CD4-positive, alpha-beta memory T cell (primary cell): ENCODE measurements at regions not wholly inside any gene's neighbourhood (a gene's known extent, or its start where the extent isn't known, plus 50 kb on each side); places are given as distances from the start of the nearest gene placed in this dataset.

ENCODE experiments used
- CTCF ChIA-PET: fragments of 350-600 bp; sonication (Branson Sonifier 250); formaldehyde crosslinking; loops from one replicate; lab custom pipeline; 2021; ENCODE audit warnings: inconsistent platforms; ENCODE audit not compliant: partially characterized antibody; lab: Charles Lee
- POLR2A ChIA-PET: fragments of 350-600 bp; sonication (Branson Sonifier 250); formaldehyde crosslinking; loops from one replicate; lab custom pipeline; 2021; ENCODE audit not compliant: partially characterized antibody; lab: Charles Lee
- DNase-seq, 5 donors: peaks; one replicate each; pipeline versions ENCODE4 v3.0.0 to v3.0.0-alpha.2; 2020 to 2022; ENCODE audit warnings: mixed read lengths in 1 of 5
- H3K27ac ChIP-seq: one replicate; pipeline ENCODE4 v1.7.0; 2013; ENCODE audit warnings: low read depth, low read length
- H3K27me3 ChIP-seq: 2 replicates; pipeline ENCODE4 v1.7.0; 2013; ENCODE audit warnings: mild to moderate bottlenecking, low read length, moderate library complexity; ENCODE audit not compliant: insufficient read depth
- H3K36me3 ChIP-seq: 2 replicates; pipeline ENCODE4 v1.7.0; 2013; ENCODE audit warnings: mild to moderate bottlenecking, low read length, moderate library complexity; ENCODE audit not compliant: insufficient read depth
- H3K4me1 ChIP-seq: 2 replicates; pipeline ENCODE4 v1.7.0; 2013; ENCODE audit warnings: mild to moderate bottlenecking, low read length, moderate library complexity; ENCODE audit not compliant: insufficient read depth
- H3K4me3 ChIP-seq, 2 donors: one replicate each; pipeline ENCODE4 v1.7.0; 2013; ENCODE audit warnings: low read length in 2 of 2, mild to moderate bottlenecking in 1 of 2
- H3K9me3 ChIP-seq, 2 donors: one replicate each; pipeline ENCODE4 v1.7.0; 2013; ENCODE audit warnings: low read length in 2 of 2, control low read depth in 1 of 2; ENCODE audit not compliant: control insufficient read depth in 1 of 2
- H3K27ac Mint-ChIP-seq, 7 donors: one replicate each; pipeline ENCODE4 v1.8.0; 2020 to 2021; ENCODE audit warnings: mixed read lengths in 7 of 7, mild to moderate bottlenecking in 6 of 7, inconsistent platforms in 3 of 7, moderate library complexity in 3 of 7
- H3K27me3 Mint-ChIP-seq, 2 donors: one replicate each; pipeline ENCODE4 v1.8.0; 2020 to 2021; ENCODE audit warnings: mixed read lengths in 2 of 2
- H3K36me3 Mint-ChIP-seq, 2 donors: one replicate each; pipeline ENCODE4 v1.8.0; 2020 to 2021; ENCODE audit warnings: mixed read lengths in 2 of 2, inconsistent platforms in 1 of 2, mild to moderate bottlenecking in 1 of 2
- H3K4me1 Mint-ChIP-seq, 4 donors: one replicate each; pipeline ENCODE4 v1.8.0; 2020 to 2021; ENCODE audit warnings: mixed read lengths in 4 of 4, mild to moderate bottlenecking in 1 of 4
- H3K4me3 Mint-ChIP-seq, 8 donors: one replicate each; pipeline ENCODE4 v1.8.0; 2020 to 2021; ENCODE audit warnings: mixed read lengths in 8 of 8, mild to moderate bottlenecking in 7 of 8, moderate library complexity in 6 of 8, inconsistent platforms in 3 of 8
- H3K9me3 Mint-ChIP-seq, 8 donors: one replicate each; pipeline ENCODE4 v1.8.0; 2020 to 2021; ENCODE audit warnings: mixed read lengths in 8 of 8, mild to moderate bottlenecking in 5 of 8, inconsistent platforms in 3 of 8, moderate library complexity in 1 of 8
- intact Hi-C: fragments of 100-400 bp; cut with micrococcal nuclease; formaldehyde crosslinking; loops from one replicate; pipeline ENCODE4 v1.15.1; 2023

DNA sequence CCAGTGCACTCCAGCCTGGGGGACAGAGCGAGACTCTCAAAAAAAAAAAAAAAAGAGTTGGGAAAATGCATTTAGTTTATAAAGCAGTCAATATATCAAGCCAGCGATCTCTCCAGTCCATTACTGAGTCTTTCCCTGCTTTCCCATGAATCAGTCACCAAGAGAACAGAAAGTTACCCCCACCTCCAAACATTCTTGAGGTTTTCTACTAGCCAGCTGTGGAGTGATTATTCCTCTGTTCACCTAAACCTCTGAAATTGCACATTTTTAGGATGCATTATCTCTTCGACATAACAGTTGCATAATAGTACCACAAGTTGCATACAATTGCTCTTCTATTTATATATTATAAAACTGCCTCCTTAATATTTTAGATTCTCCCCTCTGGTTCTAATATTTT is 134.8 kb upstream of the DIO3 start:
- no peak overlapping the region for H3K4me3 Mint-ChIP-seq
- no peaks in the 10 kb centered on the region for H3K4me1 Mint-ChIP-seq
- CTCF ChIA-PET, result no interaction called here

DNA sequence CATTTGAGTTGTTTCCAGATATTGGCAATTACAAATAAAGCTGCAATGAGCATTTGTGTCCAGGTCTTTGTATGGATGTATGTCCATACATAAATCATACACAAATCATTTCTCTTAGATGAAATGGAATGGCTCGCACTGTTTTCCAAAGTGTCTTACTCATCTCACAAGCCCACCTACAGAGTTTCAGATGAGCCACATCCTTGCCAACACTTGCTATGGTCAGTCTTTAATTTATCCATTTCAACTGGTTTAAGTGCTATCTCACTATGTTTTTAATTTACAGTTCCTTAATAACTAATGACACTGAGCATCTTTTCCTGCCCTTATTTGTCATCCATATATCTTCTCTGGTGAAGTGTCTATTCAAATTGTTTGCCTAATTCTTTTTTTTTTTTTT is 132.9 kb upstream of the DIO3 start:
- H3K9me3 Mint-ChIP-seq, result peaks cover 5 to 35% (median 17%) of the 10 kb centered on the region in 8 donors
- H3K27me3 Mint-ChIP-seq, result peaks cover 38 to 40% of the 10 kb centered on the region in 2 donors

More for the DNA sequence above, 134.8 kb upstream of the DIO3 start:
- Mint-ChIP-seq H3K36me3 (no peaks in the 10 kb centered on the region), H3K27me3 (peaks cover 24 to 34% of the 10 kb centered on the region in 2 donors), H3K9me3 (peaks cover 5 to 35% (median 17%) of the 10 kb centered on the region in 8 donors), H3K27ac (no peak overlapping the region)
- POLR2A ChIA-PET, result no interaction called here
- no peaks in the 10 kb centered on the region for H3K9me3 ChIP-seq
- H3K4me3 ChIP-seq, result no peak overlapping the region
- no peak overlapping the region for H3K27ac ChIP-seq
- intact Hi-C loops, result no loop called here
- no peaks in the 10 kb centered on the region for H3K4me1 ChIP-seq
- H3K27me3 ChIP-seq, result no peaks in the 10 kb centered on the region
- H3K36me3 ChIP-seq, result no peaks in the 10 kb centered on the region
- DNase-seq, result no peak

DNA sequence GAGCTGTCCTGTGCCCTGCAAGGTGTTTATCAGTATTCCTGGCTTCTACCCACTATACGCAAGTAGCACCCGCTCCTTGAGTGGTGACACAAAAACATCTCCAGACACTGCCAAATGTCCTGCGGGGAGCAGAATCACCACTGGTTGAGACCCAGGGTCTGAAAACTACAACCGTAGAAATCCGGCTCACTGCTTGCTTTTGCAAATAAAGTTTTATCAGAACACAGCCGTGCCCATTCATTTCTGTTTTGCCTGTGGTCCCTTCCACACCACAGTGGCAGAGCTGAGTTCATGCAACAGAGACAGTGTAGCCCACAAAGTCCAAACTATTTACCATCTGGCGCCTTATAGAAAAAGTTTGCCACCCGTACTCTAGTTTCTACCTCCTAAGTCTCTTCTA is 125.7 kb upstream of the DIO3 start:
- Histone ChIP-seq H3K4me3 (no peak overlapping the region), H3K9me3 (no peaks in the 10 kb centered on the region), H3K36me3 (no peaks in the 10 kb centered on the region), H3K27ac (no peak overlapping the region), H3K27me3 (peaks cover 3% of the 10 kb centered on the region), H3K4me1 (no peaks in the 10 kb centered on the region)
- intact Hi-C loops, result no loop called here
- no peak overlapping the region for H3K27ac Mint-ChIP-seq
- H3K27me3 Mint-ChIP-seq, result peaks cover 29 to 43% of the 10 kb centered on the region in 2 donors
- peaks cover 0 to 2% (median 0%) of the 10 kb centered on the region in 8 donors for H3K9me3 Mint-ChIP-seq
- H3K36me3 Mint-ChIP-seq, result no peaks in the 10 kb centered on the region
- CTCF ChIA-PET, result no interaction called here
- POLR2A ChIA-PET, result no interaction called here
- no peak for DNase-seq
- no peaks in the 10 kb centered on the region for H3K4me1 Mint-ChIP-seq
- no peak overlapping the region for H3K4me3 Mint-ChIP-seq

More for the DNA sequence above, 132.9 kb upstream of the DIO3 start:
- no peaks in the 10 kb centered on the region for H3K36me3 ChIP-seq
- ChIA-PET POLR2A (no interaction called here), CTCF (no interaction called here)
- intact Hi-C loops, result no loop called here
- DNase-seq, result no peak
- no peaks in the 10 kb centered on the region for H3K27me3 ChIP-seq
- no peak overlapping the region for H3K27ac Mint-ChIP-seq
- no peak overlapping the region for H3K4me3 Mint-ChIP-seq
- no peaks in the 10 kb centered on the region for H3K4me1 ChIP-seq
- no peaks in the 10 kb centered on the region for H3K36me3 Mint-ChIP-seq
- H3K9me3 ChIP-seq, result no peaks in the 10 kb centered on the region
- H3K27ac ChIP-seq, result no peak overlapping the region
- no peaks in the 10 kb centered on the region for H3K4me1 Mint-ChIP-seq
- H3K4me3 ChIP-seq, result no peak overlapping the region

DNA sequence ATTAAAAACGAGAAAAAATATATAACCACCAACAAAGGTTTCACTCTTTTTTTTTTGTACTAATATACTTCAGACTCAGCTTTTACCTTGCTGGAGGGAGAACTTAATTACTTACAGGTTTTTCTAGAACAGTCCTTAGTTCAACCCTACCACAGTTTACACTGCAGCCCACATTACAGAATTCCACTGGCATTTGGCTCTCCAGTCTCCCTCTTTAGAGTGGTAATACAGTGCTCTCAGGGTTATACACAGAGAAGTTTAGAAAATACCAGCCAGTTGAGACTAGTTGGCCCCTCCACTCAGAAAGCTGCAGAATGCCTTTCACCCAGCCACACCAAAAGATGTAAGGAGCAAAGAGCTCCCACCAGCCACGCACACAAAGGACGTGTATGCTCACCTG is 122.3 kb upstream of the DIO3 start:
- Histone ChIP-seq H3K4me3 (no peak overlapping the region), H3K4me1 (peaks cover 23% of the 10 kb centered on the region), H3K9me3 (no peaks in the 10 kb centered on the region), H3K36me3 (no peaks in the 10 kb centered on the region), H3K27ac (no peak overlapping the region), H3K27me3 (peaks cover 7% of the 10 kb centered on the region)
- DNase-seq, result no peak
- ChIA-PET CTCF (no interaction called here), POLR2A (no interaction called here)
- H3K27me3 Mint-ChIP-seq, result peaks cover 24 to 36% of the 10 kb centered on the region in 2 donors
- intact Hi-C loops, result no loop called here
- H3K4me3 Mint-ChIP-seq, result no peak overlapping the region
- H3K36me3 Mint-ChIP-seq, result no peaks in the 10 kb centered on the region
- no peak overlapping the region for H3K27ac Mint-ChIP-seq
- H3K4me1 Mint-ChIP-seq, result peaks cover 18 to 29% (median 25%) of the 10 kb centered on the region in 4 donors
- peaks cover 0 to 7% (median 0%) of the 10 kb centered on the region in 8 donors for H3K9me3 Mint-ChIP-seq

DNA sequence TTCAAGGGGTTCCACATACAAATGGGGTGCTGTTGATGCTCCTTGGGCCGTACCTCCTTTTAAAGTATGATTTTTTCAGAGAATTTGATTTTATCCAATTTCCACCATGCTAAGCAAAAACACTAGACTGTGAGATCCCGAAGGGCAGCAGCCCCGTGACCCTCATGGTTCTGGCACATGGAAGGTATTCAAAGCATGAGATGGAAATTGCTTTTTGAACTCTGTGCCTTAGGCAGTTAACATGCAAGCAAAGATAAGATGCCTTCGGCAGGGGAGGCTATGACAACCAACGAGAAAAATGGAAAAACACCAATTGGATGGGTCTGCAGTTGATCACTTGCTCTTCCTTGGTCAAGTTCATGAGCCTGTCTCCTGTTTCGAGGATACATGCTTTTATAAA is 120.8 kb upstream of the DIO3 start:
- H3K9me3 ChIP-seq, result no peaks in the 10 kb centered on the region
- H3K27me3 Mint-ChIP-seq, result peaks cover 26 to 35% of the 10 kb centered on the region in 2 donors
- no peak for DNase-seq
- no peak overlapping the region for H3K4me3 Mint-ChIP-seq
- H3K4me3 ChIP-seq, result no peak overlapping the region
- H3K27me3 ChIP-seq, result peaks cover 14% of the 10 kb centered on the region
- H3K9me3 Mint-ChIP-seq, result peaks cover 0 to 7% (median 0%) of the 10 kb centered on the region in 8 donors
- peaks cover 25% of the 10 kb centered on the region for H3K4me1 ChIP-seq
- no peaks in the 10 kb centered on the region for H3K36me3 Mint-ChIP-seq
- no peak overlapping the region for H3K27ac ChIP-seq
- peaks cover 21 to 38% (median 31%) of the 10 kb centered on the region in 4 donors for H3K4me1 Mint-ChIP-seq
- ChIA-PET POLR2A (no interaction called here), CTCF (no interaction called here)
- H3K36me3 ChIP-seq, result no peaks in the 10 kb centered on the region
- H3K27ac Mint-ChIP-seq, result no peak overlapping the region
- intact Hi-C loops, result no loop called here

DNA sequence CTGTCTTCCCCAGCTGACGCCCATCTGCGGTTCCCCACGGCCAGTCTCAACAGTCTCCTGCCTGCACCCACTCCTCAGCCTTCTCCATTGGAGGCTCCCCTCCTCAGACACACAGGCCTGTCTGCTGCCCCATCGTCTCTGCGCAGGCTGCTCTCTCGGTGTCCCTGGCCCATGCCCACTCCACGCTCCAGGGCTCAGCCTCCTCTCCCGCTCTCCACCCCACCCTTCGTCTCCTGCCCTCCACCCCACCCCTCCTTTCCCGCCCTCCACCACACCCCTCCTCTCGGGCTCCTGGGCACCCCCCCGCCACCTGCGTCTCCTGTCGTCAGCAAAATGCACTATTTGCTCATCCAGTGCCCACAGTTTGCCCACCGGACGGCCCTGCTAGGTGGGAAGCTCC is 119.6 kb upstream of the DIO3 start:
- H3K36me3 Mint-ChIP-seq, result no peaks in the 10 kb centered on the region
- intact Hi-C loops, result no loop called here

DNA sequence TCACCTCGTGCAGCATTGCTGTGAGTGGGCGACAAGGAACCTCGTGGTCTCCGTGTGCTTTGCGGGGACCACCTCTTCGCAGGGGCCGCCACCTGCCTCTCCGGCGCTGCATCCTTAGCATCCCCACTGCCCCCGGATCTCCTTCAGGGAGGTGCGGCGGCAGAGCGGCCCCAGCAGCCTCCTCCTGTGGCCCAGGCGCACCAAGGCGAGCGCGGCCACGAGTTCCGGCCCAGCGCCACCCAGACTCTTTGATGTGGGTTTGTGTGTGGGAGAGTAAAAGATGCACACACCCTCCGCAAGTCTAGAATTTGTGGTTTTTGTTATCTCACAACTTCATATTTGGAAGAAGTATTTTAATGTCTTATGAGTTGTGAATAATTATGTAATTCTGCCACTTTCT is 118.8 kb upstream of the DIO3 start:
- H3K36me3 ChIP-seq, result no peaks in the 10 kb centered on the region
- H3K4me3 Mint-ChIP-seq, result peak overlapping the region in 7 of 8 donors; percentile 43 to 76 (median 67)
- peak; percentile 66 to 80 (median 77) for DNase-seq
- no peaks in the 10 kb centered on the region for H3K9me3 ChIP-seq
- no peaks in the 10 kb centered on the region for H3K36me3 Mint-ChIP-seq
- intact Hi-C loops, result no loop called here
- peak overlapping the region in 4 of 7 donors; percentile 20 to 86 (median 64) for H3K27ac Mint-ChIP-seq
- CTCF ChIA-PET, result interaction anchor here (1.0 kb wide), 1 partner anchor 29 kb away, joined by 3 read pairs; no protein-coding TSS in a partner anchor
- POLR2A ChIA-PET, result no interaction called here
- H3K27me3 ChIP-seq, result peaks cover 24% of the 10 kb centered on the region
- H3K4me1 ChIP-seq, result peaks cover 25% of the 10 kb centered on the region
- H3K27ac ChIP-seq, result no peak overlapping the region
- peaks cover 21 to 49% (median 33%) of the 10 kb centered on the region in 4 donors for H3K4me1 Mint-ChIP-seq
- H3K4me3 ChIP-seq, result peak overlapping the region in 1 of 2 donors; percentile 28
- H3K27me3 Mint-ChIP-seq, result peaks cover 26 to 33% of the 10 kb centered on the region in 2 donors
- H3K9me3 Mint-ChIP-seq, result peaks cover 0 to 5% (median 0%) of the 10 kb centered on the region in 8 donors

More for the DNA sequence above, 119.6 kb upstream of the DIO3 start:
- peak overlapping the region in 3 of 8 donors; percentile 17 to 70 (median 29) for H3K4me3 Mint-ChIP-seq
- H3K27ac Mint-ChIP-seq, result peak overlapping the region in 1 of 7 donors; percentile 20
- H3K9me3 Mint-ChIP-seq, result peaks cover 0 to 5% (median 0%) of the 10 kb centered on the region in 8 donors
- H3K4me1 Mint-ChIP-seq, result peaks cover 21 to 46% (median 33%) of the 10 kb centered on the region in 4 donors
- Histone ChIP-seq H3K4me1 (peaks cover 25% of the 10 kb centered on the region), H3K4me3 (no peak overlapping the region), H3K27ac (no peak overlapping the region), H3K27me3 (peaks cover 22% of the 10 kb centered on the region), H3K36me3 (no peaks in the 10 kb centered on the region), H3K9me3 (no peaks in the 10 kb centered on the region)
- POLR2A ChIA-PET, result no interaction called here
- peaks cover 26 to 32% of the 10 kb centered on the region in 2 donors for H3K27me3 Mint-ChIP-seq
- DNase-seq, result no peak
- CTCF ChIA-PET, result no interaction called here
